Esophagus muscularis mucosa (tissue), 3 donors: ENCODE measurements at regions not wholly inside any gene's neighbourhood (a gene's known extent, or its start where the extent isn't known, plus 50 kb on each side); places are given as distances from the start of the nearest gene placed in this dataset.

Experiments
- CTCF ChIP-seq, 3 experiments: fragments of 200-600 bp in 2 of 3; fragments of 450-650 bp in 1 of 3; sonication (generic) in 2 of 3; IDR thresholded peaks; one replicate each; pipeline ENCODE4 v1.5.1; 2017 to 2019; ENCODE audit warnings: antibody characterized with exemption in 3 of 3, mild to moderate bottlenecking in 2 of 3, moderate library complexity in 1 of 3
- POLR2A ChIP-seq: fragments of 450-650 bp; IDR thresholded peaks from one replicate; pipeline ENCODE4 v1.6.1; 2017; ENCODE audit warnings: antibody characterized with exemption, moderate library complexity, mild to moderate bottlenecking, low read depth
- POLR2AphosphoS5 ChIP-seq, 2 donors: sonication (generic); formaldehyde crosslinking; IDR thresholded peaks; one replicate each; pipeline ENCODE4 v1.6.1; 2017; ENCODE audit warnings: antibody characterized with exemption in 2 of 2

GRCh38 chr2:58543442-58543841 is 302.3 kb upstream of the FANCL start:
- no peak for TF ChIP-seq CTCF (IDR thresholded peaks at IDR 0.05)
- TF ChIP-seq POLR2A: no peak
- no peak for TF ChIP-seq POLR2AphosphoS5 (IDR thresholded peaks at IDR 0.05)
